Kidney epithelial cell (primary cell): ENCODE measurements at regions not wholly inside any gene's neighbourhood (a gene's known extent, or its start where the extent isn't known, plus 50 kb on each side); places are given as distances from the start of the nearest gene placed in this dataset.

Source experiments
- DNase-seq: peaks from one replicate; pipeline ENCODE4 v3.0.0-alpha.2; 2010; ENCODE audit warnings: low read depth
- H3K27me3 ChIP-seq: 2 replicates; pipeline ENCODE4 v1.6.0; 2011; ENCODE audit warnings: low read length; ENCODE audit not compliant: control insufficient read depth, insufficient read depth
- H3K36me3 ChIP-seq: 2 replicates; pipeline ENCODE4 v1.5.1; 2011; ENCODE audit warnings: low read length; ENCODE audit not compliant: control insufficient read depth, insufficient read depth
- H3K4me3 ChIP-seq: 2 replicates; pipeline ENCODE4 v1.5.1; 2011; ENCODE audit warnings: low read depth, mild to moderate bottlenecking, control low read depth, low read length
- TF ChIP-seq, protein P1 (sequence below): IDR thresholded peaks from 2 replicates; pipeline ENCODE4 v1.5.1; 2011; ENCODE audit warnings: mild to moderate bottlenecking, moderate library complexity, low read length, control low read depth, inconsistent platforms; ENCODE audit not compliant: insufficient read depth, poor library complexity, severe bottlenecking

DNA sequence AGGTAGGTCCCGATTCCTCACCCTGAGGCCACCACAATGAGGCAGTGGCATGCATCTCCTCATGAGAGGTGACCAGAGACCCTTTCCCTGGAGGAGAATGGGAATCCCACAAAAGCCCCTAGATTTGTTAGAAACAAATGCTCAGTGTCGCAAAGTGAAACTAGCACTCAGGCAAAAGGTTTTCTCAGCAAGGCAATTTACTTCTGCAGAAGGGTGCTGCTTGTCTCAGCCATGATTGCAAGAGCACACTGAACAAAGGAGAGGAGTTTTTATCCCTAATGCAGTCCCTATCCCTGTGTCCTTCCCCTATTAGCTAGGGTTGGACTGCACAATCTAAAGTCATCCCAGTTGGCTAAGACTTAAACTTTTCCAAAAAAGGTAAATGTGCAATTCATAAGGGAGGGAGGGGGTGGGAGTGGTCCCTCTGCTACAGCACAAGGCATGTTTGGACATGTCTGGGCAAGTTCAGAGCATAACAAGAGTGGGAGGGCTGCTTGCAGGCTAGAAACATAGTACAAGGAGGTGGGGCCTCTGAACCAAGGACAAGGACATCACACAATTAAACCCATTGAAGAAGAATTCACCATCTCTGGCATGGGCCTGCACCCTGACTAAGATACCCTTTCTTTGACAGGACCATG, 185.3 kb downstream of the CCNG2 start:
- no peaks in the 10 kb centered on the region for H3K36me3 ChIP-seq
- H3K4me3 ChIP-seq: no peak overlapping the region
- no peaks in the 10 kb centered on the region for H3K27me3 ChIP-seq
- no peak for DNase-seq
- TF ChIP-seq, protein P1, sequence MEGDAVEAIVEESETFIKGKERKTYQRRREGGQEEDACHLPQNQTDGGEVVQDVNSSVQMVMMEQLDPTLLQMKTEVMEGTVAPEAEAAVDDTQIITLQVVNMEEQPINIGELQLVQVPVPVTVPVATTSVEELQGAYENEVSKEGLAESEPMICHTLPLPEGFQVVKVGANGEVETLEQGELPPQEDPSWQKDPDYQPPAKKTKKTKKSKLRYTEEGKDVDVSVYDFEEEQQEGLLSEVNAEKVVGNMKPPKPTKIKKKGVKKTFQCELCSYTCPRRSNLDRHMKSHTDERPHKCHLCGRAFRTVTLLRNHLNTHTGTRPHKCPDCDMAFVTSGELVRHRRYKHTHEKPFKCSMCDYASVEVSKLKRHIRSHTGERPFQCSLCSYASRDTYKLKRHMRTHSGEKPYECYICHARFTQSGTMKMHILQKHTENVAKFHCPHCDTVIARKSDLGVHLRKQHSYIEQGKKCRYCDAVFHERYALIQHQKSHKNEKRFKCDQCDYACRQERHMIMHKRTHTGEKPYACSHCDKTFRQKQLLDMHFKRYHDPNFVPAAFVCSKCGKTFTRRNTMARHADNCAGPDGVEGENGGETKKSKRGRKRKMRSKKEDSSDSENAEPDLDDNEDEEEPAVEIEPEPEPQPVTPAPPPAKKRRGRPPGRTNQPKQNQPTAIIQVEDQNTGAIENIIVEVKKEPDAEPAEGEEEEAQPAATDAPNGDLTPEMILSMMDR: no peak

- no peak overlapping the region for H3K4me3 ChIP-seq
- TF ChIP-seq, protein P1: no peak
- no peaks in the 10 kb centered on the region for H3K27me3 ChIP-seq
- no peaks in the 10 kb centered on the region for H3K36me3 ChIP-seq
- no peak for DNase-seq
Measured at GRCh38 chr4:77344001-77344400, 187.0 kb downstream of the CCNG2 start.

DNA sequence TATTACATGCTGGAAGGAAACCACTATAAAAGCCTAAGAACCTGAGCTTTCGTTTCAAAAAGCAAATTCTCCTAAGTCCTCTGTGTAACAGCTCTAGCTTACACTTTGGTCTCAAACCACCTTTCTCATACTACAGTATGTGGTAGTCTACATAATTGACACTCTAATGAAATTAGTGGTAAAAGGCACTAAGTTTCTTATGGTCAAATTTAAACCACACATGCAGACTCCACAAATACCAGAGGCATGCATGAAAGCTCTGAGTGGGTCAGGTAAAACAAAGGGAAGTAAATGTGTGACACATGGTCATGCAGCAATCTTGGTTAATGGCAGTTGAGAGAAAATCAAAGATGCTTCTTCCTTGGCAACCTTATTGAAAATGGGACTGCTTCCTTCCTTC, 187.8 kb downstream of the CCNG2 start:
- TF ChIP-seq, protein P1: no peak
- peak; percentile 4 for DNase-seq
- Histone ChIP-seq H3K36me3 (no peaks in the 10 kb centered on the region), H3K27me3 (no peaks in the 10 kb centered on the region), H3K4me3 (no peak overlapping the region)

GRCh38 chr4:77347351-77347966, 190.5 kb downstream of the CCNG2 start:
- H3K27me3 ChIP-seq: no peaks in the 10 kb centered on the region
- H3K4me3 ChIP-seq: no peak overlapping the region
- H3K36me3 ChIP-seq: no peaks in the 10 kb centered on the region
- DNase-seq: no peak
- TF ChIP-seq, protein P1: no peak

DNA sequence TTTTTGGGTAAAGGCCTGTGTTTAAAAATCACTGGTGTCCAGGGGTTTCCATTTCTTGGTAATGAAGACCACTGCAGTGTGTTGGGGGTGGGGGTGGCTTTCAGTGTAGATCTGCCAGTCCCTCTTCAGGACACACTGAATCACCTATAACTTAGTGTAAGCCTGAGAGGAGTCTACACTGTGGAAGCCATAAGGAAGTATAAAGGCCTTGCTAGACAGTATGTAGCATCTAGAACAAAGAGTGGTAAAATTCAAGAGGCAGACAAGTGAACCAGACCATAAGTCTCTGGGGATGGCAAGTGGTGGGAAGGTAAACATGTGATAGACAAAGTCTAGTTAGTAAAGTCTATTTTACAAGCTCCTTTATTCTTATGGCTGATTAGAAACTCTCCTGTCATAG, 191.8 kb downstream of the CCNG2 start:
- TF ChIP-seq, protein P1: no peak
- DNase-seq: no peak
- no peak overlapping the region for H3K4me3 ChIP-seq
- H3K27me3 ChIP-seq: no peaks in the 10 kb centered on the region
- no peaks in the 10 kb centered on the region for H3K36me3 ChIP-seq

GRCh38 chr4:77349364-77349763, 192.4 kb downstream of the CCNG2 start:
- Histone ChIP-seq H3K36me3 (no peaks in the 10 kb centered on the region), H3K27me3 (no peaks in the 10 kb centered on the region), H3K4me3 (no peak overlapping the region)
- no peak for DNase-seq
- TF ChIP-seq, protein P1: no peak
